K562 (cell line): ENCODE measurements at regions not wholly inside any gene's neighbourhood (a gene's known extent, or its start where the extent isn't known, plus 50 kb on each side); places are given as distances from the start of the nearest gene placed in this dataset.

ENCODE experiments used
- ATAC-seq: fragments of 200-7000 bp; cut with Tn5 transposase; 3 replicates; pipeline ENCODE4 v1.9.1; 2020; ENCODE audit warnings: moderate library complexity
- BruUV-seq: library from RNA; stranded (reverse); fragments of 400-500 nt; replicated peaks from 2 replicates; lab custom pipeline; 2021; lab: Mats Ljungman, UMichigan
- CTCF ChIA-PET: fragments of 300-600 bp; formaldehyde crosslinking; extraction: SDS; loops from one replicate; lab custom pipeline; 2021; ENCODE audit warnings: low intra/inter-chr PET ratio; lab: Yijun Ruan, JAX
- POLR2A ChIA-PET: fragments of 300-600, 350-650 bp; sonication (Branson Sonifier 250); formaldehyde crosslinking; extraction: SDS; loops from one replicate; lab custom pipeline; 2021; ENCODE audit warnings: antibody characterized with exemption, inconsistent platforms; lab: Yijun Ruan, JAX
- DNase-seq, 4 experiments: peaks; one replicate each; pipeline versions ENCODE4 v3.0.0 to v3.0.0-alpha.2; 2011 to 2018; ENCODE audit warnings: low spot score in 3 of 4, mixed read lengths in 3 of 4; ENCODE audit errors: extremely low read depth in 1 of 4
- FAIRE-seq: peaks from 2 replicates; lab custom pipeline; 2011; peaks lifted over from hg19 to GRCh38; lab: Jason Lieb, UNC
- H2AFZ ChIP-seq: 2 replicates; pipeline ENCODE4 v1.6.0; 2011; ENCODE audit warnings: low read depth, low read length, control low read depth, inconsistent platforms
- H3K27ac ChIP-seq: fragments of 200-600 bp; 3 replicates; pipeline ENCODE4 v1.8.0; 2011; ENCODE audit warnings: low read depth, mild to moderate bottlenecking, control low read depth, inconsistent platforms, low read length, moderate library complexity, mixed read lengths; ENCODE audit errors: extremely low read depth
- H3K27me3 ChIP-seq, 2 experiments: fragments of 300-600 bp in 1 of 2; 2 replicates in 1 of 2; 3 replicates in 1 of 2; pipeline versions ENCODE4 v1.6.0 to v1.8.0; 2011; ENCODE audit warnings: inconsistent platforms in 2 of 2, low read length in 2 of 2, mild to moderate bottlenecking in 1 of 2, mixed read lengths in 1 of 2, moderate library complexity in 1 of 2; ENCODE audit not compliant: control insufficient read depth in 2 of 2, insufficient read depth in 2 of 2
- H3K36me3 ChIP-seq: fragments of 300-600 bp; 3 replicates; pipeline ENCODE4 v1.8.0; 2011; ENCODE audit warnings: mild to moderate bottlenecking, low read length, inconsistent platforms; ENCODE audit not compliant: control insufficient read depth, insufficient read depth
- H3K4me1 ChIP-seq, 2 experiments: fragments of 200-600 bp in 1 of 2; replicated peaks in 1 of 2; 2 replicates in 1 of 2; 3 replicates in 1 of 2; pipeline versions ENCODE4 v1.5.1 to v1.8.0; 2011; ENCODE audit warnings: inconsistent platforms in 2 of 2, low read length in 2 of 2, mild to moderate bottlenecking in 1 of 2, mixed read lengths in 1 of 2, moderate library complexity in 1 of 2; ENCODE audit not compliant: control insufficient read depth in 2 of 2, insufficient read depth in 2 of 2
- H3K4me2 ChIP-seq: 2 replicates; pipeline ENCODE4 v1.6.1; 2011; ENCODE audit warnings: low read length, control low read depth, inconsistent platforms, mixed read lengths; ENCODE audit not compliant: insufficient read depth
- H3K4me3 ChIP-seq: fragments of 200-600 bp; sonication (generic), shearing (Covaris generic); 2 replicates; pipeline ENCODE4 v1.5.1; 2016; ENCODE audit warnings: control low read depth, inconsistent platforms
- H3K79me2 ChIP-seq: fragments of 200-600 bp; 3 replicates; pipeline ENCODE4 v1.8.0; 2011; ENCODE audit warnings: low read length, inconsistent platforms; ENCODE audit not compliant: control insufficient read depth, insufficient read depth
- H3K9ac ChIP-seq, 2 experiments: 2 replicates each; pipeline versions ENCODE4 v1.6.0 to v1.6.1; 2011; ENCODE audit warnings: low read depth in 2 of 2, low read length in 2 of 2, control low read depth in 1 of 2, inconsistent platforms in 1 of 2, mild to moderate bottlenecking in 1 of 2, mixed read lengths in 1 of 2; ENCODE audit not compliant: insufficient read depth in 1 of 2
- H3K9me1 ChIP-seq: one replicate; pipeline ENCODE4 v1.6.0; 2011; ENCODE audit warnings: inconsistent platforms, mild to moderate bottlenecking, low read length, moderate library complexity; ENCODE audit not compliant: control insufficient read depth, insufficient read depth
- H3K9me3 ChIP-seq: replicated peaks from 2 replicates; pipeline ENCODE4 v1.5.1; 2011; ENCODE audit warnings: low read depth, low read length, inconsistent platforms; ENCODE audit not compliant: control insufficient read depth, insufficient read depth
- H4K20me1 ChIP-seq: replicated peaks from 2 replicates; pipeline ENCODE4 v1.6.1; 2011; ENCODE audit warnings: low read length, inconsistent platforms, mixed read lengths; ENCODE audit not compliant: control insufficient read depth, insufficient read depth
- BACH1 ChIP-seq: fragments of 200-800 bp; sonication (Bioruptor generic); IDR thresholded peaks from 2 replicates; pipeline ENCODE4 v1.6.1; 2016; ENCODE audit warnings: missing genetic modification characterization, missing compliant biosample characterization
- CREBBP ChIP-seq: IDR thresholded peaks from one replicate; pipeline ENCODE4 v1.6.1; 2012; ENCODE audit warnings: low read depth, mild to moderate bottlenecking, control low read depth, inconsistent platforms, low read length
- ETV5 ChIP-seq: sonication (generic); formaldehyde crosslinking; IDR thresholded peaks from 2 replicates; pipeline ENCODE4 v1.4.0; 2020; ENCODE audit warnings: low read depth, mild to moderate bottlenecking, missing genetic modification reagents
- ETV6 ChIP-seq, 3 experiments: fragments of 150-350 bp in 1 of 3; sonication (generic) in 1 of 3; formaldehyde crosslinking in 1 of 3; IDR thresholded peaks; 2 replicates each; pipeline versions ENCODE4 v1.6.1 to v1.8.0; 2014 to 2022; ENCODE audit warnings: borderline replicate concordance in 2 of 3, low read depth in 2 of 3, antibody characterized with exemption in 1 of 3, low read length in 1 of 3, mild to moderate bottlenecking in 1 of 3, missing genetic modification reagents in 1 of 3
- IRF2 ChIP-seq: sonication (generic); formaldehyde crosslinking; IDR thresholded peaks from 2 replicates; pipeline ENCODE4 v1.8.1; 2022; ENCODE audit warnings: mild to moderate bottlenecking, missing genetic modification reagents
- L3MBTL2 ChIP-seq: fragments of 450-650 bp; IDR thresholded peaks from 2 replicates; pipeline ENCODE4 v1.6.1; 2016; ENCODE audit warnings: mild to moderate bottlenecking, moderate library complexity
- NR4A1 ChIP-seq, 2 experiments: fragments of 250-450 bp in 1 of 2; fragments of 450-650 bp in 1 of 2; sonication (Bioruptor Pico) in 1 of 2; IDR thresholded peaks; 2 replicates each; pipeline versions ENCODE4 v1.4.0 to v1.6.1; 2016 to 2020; ENCODE audit warnings: mild to moderate bottlenecking in 2 of 2, missing compliant biosample characterization in 1 of 2, missing genetic modification characterization in 1 of 2, moderate library complexity in 1 of 2
- RBM14 ChIP-seq: fragments of 200-400 bp; formaldehyde crosslinking; IDR thresholded peaks from 2 replicates; pipeline ENCODE4 v1.6.1; 2018; ENCODE audit warnings: low read depth, mild to moderate bottlenecking, low read length, moderate library complexity, borderline replicate concordance; ENCODE audit not compliant: insufficient read depth
- RBM34 ChIP-seq: fragments of 200-400 bp; formaldehyde crosslinking; IDR thresholded peaks from 2 replicates; pipeline ENCODE4 v1.6.1; 2018; ENCODE audit warnings: low read length, borderline replicate concordance; ENCODE audit not compliant: insufficient read depth
- RNF219 ChIP-seq: fragments of 250-450 bp; sonication (Bioruptor Pico); IDR thresholded peaks from 2 replicates; pipeline ENCODE4 v1.5.0; 2022; ENCODE audit warnings: mild to moderate bottlenecking
- SFPQ ChIP-seq: fragments of 200-400 bp; formaldehyde crosslinking; IDR thresholded peaks from 2 replicates; pipeline ENCODE4 v1.6.1; 2017; ENCODE audit warnings: mild to moderate bottlenecking, low read depth, low read length, moderate library complexity
- SMARCC2 ChIP-seq: fragments of 450-650 bp; IDR thresholded peaks from 2 replicates; pipeline ENCODE4 v1.6.1; 2017; ENCODE audit warnings: antibody characterized with exemption, moderate library complexity, mild to moderate bottlenecking, low read depth
- SMC3 ChIP-seq: conservative IDR thresholded peaks from 2 replicates; pipeline ENCODE4 v1.6.1; 2011; ENCODE audit warnings: low read depth, low read length, improper control_type of control experiment; ENCODE audit not compliant: insufficient read depth
- TAF15 ChIP-seq: fragments of 200-400 bp; formaldehyde crosslinking; IDR thresholded peaks from 2 replicates; pipeline ENCODE4 v1.6.1; 2017; ENCODE audit warnings: mild to moderate bottlenecking, low read depth, low read length, moderate library complexity
- TCF7 ChIP-seq: sonication (generic); IDR thresholded peaks from 2 replicates; pipeline ENCODE4 v1.6.1; 2016; ENCODE audit warnings: antibody characterized with exemption, borderline replicate concordance
- TSC22D4 ChIP-seq: fragments of 450-650 bp; IDR thresholded peaks from 2 replicates; pipeline ENCODE4 v1.6.1; 2016; ENCODE audit warnings: missing genetic modification characterization, missing biosample characterization, control low read depth
- ZC3H11A ChIP-seq: IDR thresholded peaks from 2 replicates; pipeline ENCODE4 v1.6.1; 2012; ENCODE audit warnings: low read depth, low read length, improper control_type of control experiment
- ZNF75A ChIP-seq: fragments of 450-650 bp; formaldehyde crosslinking; IDR thresholded peaks from 2 replicates; pipeline ENCODE4 v1.4.0; 2020; ENCODE audit warnings: mild to moderate bottlenecking
- WGBS: fragments of 100-300 bp; shearing (Covaris generic); methylation state at CpG from one replicate; pipeline ENCODE4 v1.1.6; 2016; ENCODE audit warnings: low coverage, mixed read lengths; ENCODE audit not compliant: insufficient coverage; ENCODE audit errors: missing lambda C conversion rate; 5-methylcytosine and 5-hydroxymethylcytosine counted together
- in situ Hi-C: fragments of 300-500 bp; cut with MboI; formaldehyde crosslinking; loops from 4 replicates; pipeline ENCODE4 v1.15.0; 2018; ENCODE audit warnings: inconsistent platforms, mixed read lengths
- intact Hi-C: fragments of 100-400 bp; cut with micrococcal nuclease; formaldehyde crosslinking; loops from 2 replicates; pipeline ENCODE4 v1.14.2; 2022
- TF ChIP-seq, protein P1 (sequence below): sonication (generic); formaldehyde crosslinking; IDR thresholded peaks from 2 replicates; pipeline ENCODE4 v1.8.1; 2022; ENCODE audit warnings: missing genetic modification reagents

GRCh38 chr15:38164061-38164460, 88.6 kb upstream of the SPRED1 start:
- no peak overlapping the region for H3K4me2 ChIP-seq
- no peak overlapping the region for H3K27ac ChIP-seq
- no peaks in the 10 kb centered on the region for H3K27me3 ChIP-seq
- no peaks in the 10 kb centered on the region for H3K4me1 ChIP-seq
- no peaks in the 10 kb centered on the region for H3K9me1 ChIP-seq
- POLR2A ChIA-PET = no interaction called here
- ATAC-seq (no peak), FAIRE-seq (no peak), DNase-seq (no peak)
- no peak overlapping the region for H3K4me3 ChIP-seq
- no peaks in the 10 kb centered on the region for H3K9me3 ChIP-seq
- H3K36me3 ChIP-seq = no peaks in the 10 kb centered on the region
- 0% methylated on average over 2 of the region's 2 CpGs for WGBS
- CTCF ChIA-PET = no interaction called here
- H4K20me1 ChIP-seq = no peaks in the 10 kb centered on the region
- no TSS peak for BruUV-seq
- intact Hi-C loops (no loop called here), in situ Hi-C loops (no loop called here)
- no peak overlapping the region for H3K9ac ChIP-seq
- H3K79me2 ChIP-seq = no peaks in the 10 kb centered on the region
- H2AFZ ChIP-seq = no peak overlapping the region
- no peak for TF ChIP-seq SMARCC2
- no peak for TF ChIP-seq ETV6 (IDR thresholded peaks at IDR 0.05; ENCODE audit: borderline replicate concordance in 1 of 2, low read depth in 2 of 2, low read length in 1 of 2)
- no peak for TF ChIP-seq ETV6 (CRISPR knock-in tag; IDR thresholded peaks at IDR 0.05; ENCODE audit: borderline replicate concordance)
- TF ChIP-seq, protein P1, sequence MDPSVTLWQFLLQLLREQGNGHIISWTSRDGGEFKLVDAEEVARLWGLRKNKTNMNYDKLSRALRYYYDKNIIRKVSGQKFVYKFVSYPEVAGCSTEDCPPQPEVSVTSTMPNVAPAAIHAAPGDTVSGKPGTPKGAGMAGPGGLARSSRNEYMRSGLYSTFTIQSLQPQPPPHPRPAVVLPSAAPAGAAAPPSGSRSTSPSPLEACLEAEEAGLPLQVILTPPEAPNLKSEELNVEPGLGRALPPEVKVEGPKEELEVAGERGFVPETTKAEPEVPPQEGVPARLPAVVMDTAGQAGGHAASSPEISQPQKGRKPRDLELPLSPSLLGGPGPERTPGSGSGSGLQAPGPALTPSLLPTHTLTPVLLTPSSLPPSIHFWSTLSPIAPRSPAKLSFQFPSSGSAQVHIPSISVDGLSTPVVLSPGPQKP (CRISPR knock-in tag) = no peak
- no peak for TF ChIP-seq TAF15
- TF ChIP-seq ZNF75A (CRISPR knock-in tag) = no peak
- TF ChIP-seq ZC3H11A = no peak
- TF ChIP-seq IRF2 (CRISPR knock-in tag) = no peak
- TF ChIP-seq RBM34 = no peak
- TF ChIP-seq SMC3 = no peak
- TF ChIP-seq RBM14 = no peak
- no peak for TF ChIP-seq ETV5
- TF ChIP-seq BACH1 (tag) = no peak
- TF ChIP-seq TSC22D4 (tag) = no peak
- TF ChIP-seq L3MBTL2 = no peak
- TF ChIP-seq NR4A1 (CRISPR knock-in tag; IDR thresholded peaks at IDR 0.05) = no peak
- no peak for TF ChIP-seq NR4A1 (tag; IDR thresholded peaks at IDR 0.05)
- no peak for TF ChIP-seq SFPQ
- TF ChIP-seq TCF7 = no peak
- TF ChIP-seq RNF219 (CRISPR knock-in tag) = no peak
- TF ChIP-seq CREBBP = no peak
